GM21529 (cell line): ENCODE measurements at regions not wholly inside any gene's neighbourhood (a gene's known extent, or its start where the extent isn't known, plus 50 kb on each side); places are given as distances from the start of the nearest gene placed in this dataset.

Source experiments
- ATAC-seq: cut with Tn5 transposase; IDR thresholded peaks from one replicate; pipeline ENCODE4 v1.9.1; 2021; ENCODE audit not compliant: unreplicated experiment

DNA sequence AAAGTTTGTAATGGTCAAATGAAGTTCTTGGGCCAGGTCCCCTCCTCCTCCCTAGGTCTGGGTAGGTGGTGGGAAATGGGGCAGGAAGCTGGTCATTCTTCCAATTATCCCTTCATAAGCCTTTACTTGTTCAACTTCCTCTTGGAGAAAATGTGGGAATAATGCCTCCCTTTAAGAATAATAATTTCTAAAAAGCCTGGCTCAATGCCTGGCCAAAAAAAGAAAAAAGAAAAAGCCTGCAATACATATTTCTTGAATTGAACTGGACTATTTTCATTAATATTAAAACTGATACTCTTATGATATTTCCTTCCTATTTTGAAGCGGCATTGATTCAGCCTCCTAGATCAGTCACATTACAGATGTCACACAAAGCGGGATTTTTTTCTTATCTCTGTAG is 600.9 kb downstream of the CCDC171 start:
- no peak for ATAC-seq

DNA sequence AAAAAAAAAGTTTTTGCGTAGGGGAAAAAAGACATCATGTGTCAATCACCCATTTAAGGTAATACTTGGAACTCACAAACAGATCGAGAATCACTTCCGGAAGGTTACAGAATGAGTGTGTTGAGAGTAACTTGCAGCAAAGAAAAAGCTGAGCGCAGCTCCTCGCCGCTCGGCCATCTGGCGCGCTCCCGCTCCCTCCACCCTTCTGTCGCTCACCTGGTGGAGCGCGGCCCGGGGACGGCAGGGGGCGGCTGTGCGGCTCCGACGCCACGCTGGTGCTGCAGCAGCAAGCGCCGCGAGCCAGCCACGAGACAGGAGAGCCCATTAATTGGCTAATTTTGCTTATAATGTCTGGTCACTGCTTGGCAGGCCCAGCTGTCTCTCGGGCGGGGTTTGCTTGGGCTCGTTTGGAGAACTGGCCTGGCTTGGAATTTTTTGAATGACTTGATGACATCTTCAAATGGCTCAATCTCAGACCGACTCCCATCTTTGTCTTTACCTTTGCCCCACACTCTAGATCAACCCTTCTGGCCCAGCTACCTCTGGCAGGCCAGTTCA is 601.8 kb downstream of the CCDC171 start:
- ATAC-seq, result peak; percentile 58

DNA sequence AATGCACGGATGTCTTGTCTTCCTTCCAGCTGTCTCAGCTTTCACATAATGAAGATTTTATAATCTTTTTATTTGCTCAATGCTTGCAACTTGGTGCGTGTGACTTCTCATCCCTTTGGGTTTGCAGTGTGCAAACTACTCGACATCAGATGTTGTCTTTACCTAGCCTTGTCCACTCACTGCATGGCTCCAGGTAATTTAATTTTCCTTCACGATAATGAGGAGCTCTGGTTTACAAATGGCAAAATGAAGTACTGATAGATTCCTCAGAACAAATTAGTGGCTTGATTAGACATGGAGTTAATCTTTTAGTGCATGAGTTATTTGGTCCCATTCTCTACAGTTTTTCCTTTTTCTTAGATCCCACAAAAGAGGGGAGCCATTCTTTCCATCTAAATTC is 603.0 kb downstream of the CCDC171 start:
- ATAC-seq, result no peak

DNA sequence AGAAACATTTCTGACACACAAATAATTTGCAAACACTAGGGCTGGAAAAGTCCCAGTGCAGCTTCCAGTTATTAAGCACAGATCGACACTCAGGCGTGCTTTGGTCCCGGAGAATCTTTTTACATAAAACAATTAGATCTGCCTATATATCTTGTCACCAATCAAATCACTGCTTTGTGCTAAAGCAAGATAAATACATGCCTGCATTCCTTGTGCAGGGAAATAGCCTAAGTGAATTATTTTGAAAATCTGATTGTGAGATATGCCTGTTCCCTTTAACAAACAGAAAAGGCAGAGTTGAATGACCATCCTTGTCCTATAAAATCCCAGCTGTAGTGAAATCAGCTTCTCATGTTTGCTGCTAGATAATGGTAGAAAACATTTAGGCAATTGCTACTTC is 604.4 kb downstream of the CCDC171 start:
- ATAC-seq, result no peak

DNA sequence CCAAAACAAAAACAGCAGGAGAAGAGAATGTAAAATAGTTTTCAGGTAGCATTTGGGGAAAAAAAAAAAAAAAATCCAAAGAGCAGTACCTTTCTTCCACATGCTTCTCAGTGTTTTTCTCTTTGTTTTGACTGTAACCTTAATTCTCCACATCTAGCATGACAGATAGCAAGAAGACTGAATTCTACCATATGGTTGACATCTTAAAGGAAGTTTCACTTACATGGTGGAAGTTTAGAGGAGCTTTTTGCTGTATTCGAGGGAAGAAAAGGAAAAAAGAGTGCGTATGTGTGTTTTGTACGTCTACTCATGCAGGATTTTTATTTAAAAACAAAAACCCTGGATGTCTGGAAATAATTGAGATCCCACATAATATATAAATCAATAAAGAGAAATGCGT is 604.8 kb downstream of the CCDC171 start:
- ATAC-seq, result no peak

DNA sequence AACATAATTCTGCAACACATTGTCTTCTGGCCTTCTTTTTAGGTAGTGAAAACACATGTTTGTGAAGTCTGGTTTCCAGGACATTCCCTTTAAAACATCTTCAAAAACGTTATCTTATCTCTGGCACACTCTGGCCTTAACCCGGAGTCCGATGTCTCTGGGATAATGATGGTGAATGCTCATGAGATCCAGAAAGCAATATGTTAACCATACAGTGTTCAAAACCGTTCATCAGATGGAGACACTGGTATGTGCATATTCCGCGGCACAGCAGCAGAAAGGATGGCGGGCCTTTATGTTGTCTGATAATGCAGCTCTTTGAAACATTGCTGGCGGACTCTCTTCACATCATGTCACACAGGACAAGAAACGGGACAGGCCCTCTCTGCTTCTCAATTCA is 605.2 kb downstream of the CCDC171 start:
- no peak for ATAC-seq

DNA sequence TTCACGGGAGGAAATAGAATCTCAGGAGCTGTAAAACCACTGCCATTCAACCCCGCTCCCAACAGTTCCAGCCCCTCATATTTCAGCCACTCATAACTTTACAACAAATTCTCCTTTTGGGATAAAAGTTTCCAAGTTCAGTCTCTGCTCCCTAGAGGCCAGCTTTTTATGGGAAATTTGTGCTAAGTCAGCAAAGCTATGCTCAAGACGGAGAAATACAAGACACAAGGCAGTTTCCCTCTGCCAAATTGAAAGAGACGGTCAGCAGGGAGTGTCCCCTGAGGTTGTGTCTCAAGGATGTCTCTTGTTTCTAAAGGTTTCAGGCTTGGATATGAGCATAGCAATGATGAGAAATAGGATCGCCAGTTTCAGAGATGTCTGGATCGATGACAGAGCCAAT is 608.6 kb downstream of the CCDC171 start:
- ATAC-seq, result no peak

DNA sequence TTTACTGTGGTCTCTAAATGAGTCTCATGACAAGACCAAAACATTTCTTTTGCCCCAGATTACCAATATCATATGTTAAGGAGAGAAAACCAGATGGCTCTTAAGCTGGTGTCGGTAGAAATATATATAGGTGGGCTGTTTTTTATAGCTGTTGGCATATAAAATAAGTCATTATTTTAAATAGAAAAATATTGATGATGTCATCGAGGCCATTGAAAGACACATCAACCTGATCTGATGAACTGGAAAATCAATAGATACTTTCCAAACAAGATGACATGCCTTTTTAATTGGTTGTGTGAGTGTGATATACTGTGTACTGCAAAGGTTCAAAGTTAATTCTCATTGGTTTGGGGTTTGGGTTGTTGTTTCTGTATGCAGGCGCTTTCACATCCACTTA is 617.3 kb downstream of the CCDC171 start:
- no peak for ATAC-seq

DNA sequence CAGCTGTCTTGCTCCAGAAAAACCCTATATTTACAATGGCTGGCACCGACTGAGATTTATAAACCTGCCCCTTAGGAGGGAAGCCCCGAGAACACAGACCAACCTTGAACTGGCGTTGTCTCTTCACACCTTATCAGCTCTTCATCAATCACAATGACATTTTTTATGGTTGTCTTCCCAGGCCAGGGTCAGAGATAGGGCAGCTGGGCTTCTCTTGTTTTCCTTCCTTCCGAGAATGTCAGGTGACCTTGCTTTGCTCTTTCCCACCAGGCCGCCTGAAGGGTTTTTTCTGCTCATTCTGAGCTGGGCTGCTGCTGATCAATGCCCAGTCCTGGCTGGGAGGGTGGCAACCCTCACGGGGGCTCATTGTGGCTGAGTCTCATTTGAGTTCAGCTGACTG is 619.1 kb downstream of the CCDC171 start:
- ATAC-seq, result no peak

DNA sequence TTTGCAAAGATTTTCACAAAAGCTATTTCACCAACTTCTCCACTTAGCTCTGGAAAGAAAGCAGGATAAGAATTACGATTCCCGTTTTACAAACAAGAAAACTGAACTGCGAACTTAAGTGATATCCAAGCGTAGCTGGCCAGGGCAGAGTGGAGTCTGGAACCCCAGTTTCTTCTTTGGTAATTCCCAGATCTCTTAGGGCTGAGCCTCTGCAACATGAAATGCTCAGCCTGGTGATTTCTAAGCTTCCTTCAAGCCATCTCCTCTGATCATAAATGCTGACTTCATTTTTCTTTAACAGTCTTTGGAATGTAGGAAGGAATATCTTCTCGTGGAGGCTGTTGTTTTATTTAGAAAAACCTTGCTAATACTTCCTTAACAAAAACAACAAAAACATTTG is 620.0 kb downstream of the CCDC171 start:
- ATAC-seq, result no peak

DNA sequence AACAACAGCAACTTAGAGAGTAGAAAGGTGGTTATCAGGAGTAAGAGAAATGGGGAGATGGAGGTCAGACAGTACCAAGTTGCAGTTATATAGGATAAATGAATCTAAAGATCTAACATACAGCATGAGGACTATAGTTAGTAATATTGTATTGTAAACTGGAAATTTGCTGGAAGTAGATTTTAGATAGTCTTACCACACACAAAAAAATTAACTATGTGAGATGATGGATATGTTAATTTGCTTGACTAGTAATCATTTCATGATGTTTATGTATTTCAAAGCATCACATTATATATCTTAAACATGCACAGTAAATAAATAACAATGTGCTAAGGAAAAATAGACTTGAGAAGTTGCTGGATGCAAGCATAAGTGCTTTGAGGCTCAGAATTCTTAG is 622.1 kb downstream of the CCDC171 start:
- no peak for ATAC-seq

DNA sequence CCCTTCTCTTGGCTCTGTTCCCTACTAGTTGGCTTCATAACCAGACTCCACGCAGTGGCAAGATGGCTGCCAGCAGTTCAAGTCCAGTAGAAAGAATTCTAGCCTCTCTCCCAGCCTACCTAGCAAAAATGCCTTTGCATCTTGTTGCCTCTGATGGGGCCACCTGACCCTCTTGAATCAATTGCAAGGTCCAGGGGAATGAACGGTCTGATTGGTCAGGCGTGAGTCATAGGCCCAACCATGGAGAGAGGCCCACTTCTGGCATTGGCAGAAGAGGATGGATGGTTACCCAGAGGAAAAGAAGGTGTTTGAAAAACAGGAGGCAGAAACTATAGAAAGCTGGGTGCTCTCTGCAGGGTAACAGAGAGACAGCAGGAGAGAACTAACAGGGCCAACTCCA is 622.6 kb downstream of the CCDC171 start:
- no peak for ATAC-seq

DNA sequence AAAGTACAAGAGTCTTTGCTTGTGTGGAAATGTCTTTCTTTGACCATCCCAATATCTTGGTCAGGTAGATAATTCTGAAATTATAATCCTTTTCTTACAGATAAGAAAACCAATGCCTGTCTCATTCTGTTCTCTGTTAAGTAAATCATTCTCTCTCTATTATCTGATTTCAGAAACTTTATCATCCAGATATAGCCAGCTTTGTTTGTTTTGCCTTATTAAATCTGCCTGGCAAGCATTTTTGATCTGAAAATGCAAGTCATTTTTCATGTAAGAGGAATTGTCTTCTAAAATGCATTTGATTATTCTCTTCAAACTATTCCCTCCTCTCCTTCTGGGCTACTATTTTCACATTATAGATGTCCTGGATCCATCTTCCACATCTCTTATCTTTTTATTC is 625.5 kb downstream of the CCDC171 start:
- ATAC-seq, result no peak

DNA sequence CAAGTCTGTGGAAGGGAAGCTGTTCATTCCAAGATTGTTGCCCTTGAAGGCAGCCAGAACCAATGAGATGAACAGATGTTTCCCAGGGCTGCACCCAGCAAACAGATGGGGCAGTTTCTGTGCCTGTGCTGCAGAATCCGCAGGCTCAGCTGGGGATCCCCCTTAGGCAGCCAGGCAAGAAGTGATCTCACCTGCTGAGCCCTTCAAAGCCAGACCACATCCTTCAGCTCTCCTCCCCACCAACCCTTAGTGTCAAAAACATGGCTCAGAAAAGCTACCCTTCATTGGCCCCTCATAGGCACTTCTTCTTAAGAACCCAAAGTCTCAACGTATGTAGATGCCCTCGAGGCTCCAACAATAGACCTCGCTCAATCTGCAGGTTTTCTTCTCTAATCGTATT is 626.7 kb downstream of the CCDC171 start:
- ATAC-seq, result no peak

DNA sequence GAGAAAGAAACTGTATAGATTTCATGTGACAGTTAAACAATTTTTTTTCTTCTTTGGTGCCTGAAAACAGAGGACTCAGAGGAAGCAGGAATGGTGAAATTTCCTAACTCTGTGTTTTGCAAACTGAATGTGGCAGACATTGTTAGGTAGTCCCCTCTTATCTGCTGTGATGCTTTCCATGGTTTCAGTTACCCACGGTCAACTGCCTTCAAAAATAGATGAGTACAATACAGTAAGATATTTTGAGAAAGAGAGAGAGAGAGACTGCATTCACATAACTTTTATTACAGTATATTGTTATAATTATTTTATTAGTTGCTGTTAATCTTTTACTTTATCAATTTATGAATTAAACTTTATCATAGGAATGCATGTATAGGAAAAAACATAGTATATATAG is 627.2 kb downstream of the CCDC171 start:
- no peak for ATAC-seq

DNA sequence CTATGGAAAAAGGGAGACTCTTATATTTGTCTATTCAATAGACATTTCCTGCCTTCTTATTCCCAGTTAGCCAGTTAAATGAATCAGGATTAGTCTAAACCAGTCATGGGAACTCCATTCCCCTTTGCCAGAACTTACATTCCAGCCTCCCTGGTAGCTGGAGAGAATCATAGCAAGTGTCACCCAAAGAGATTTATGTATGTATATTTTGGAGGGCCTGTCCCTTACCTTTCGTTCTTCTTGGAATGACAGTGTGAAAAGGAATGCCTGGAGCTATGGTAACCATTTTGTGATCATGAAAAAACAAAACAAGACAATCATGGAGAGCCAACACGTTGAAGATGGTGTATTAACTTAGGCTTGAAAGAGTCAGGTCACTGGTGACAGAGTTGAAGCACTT is 627.7 kb downstream of the CCDC171 start:
- ATAC-seq, result no peak

DNA sequence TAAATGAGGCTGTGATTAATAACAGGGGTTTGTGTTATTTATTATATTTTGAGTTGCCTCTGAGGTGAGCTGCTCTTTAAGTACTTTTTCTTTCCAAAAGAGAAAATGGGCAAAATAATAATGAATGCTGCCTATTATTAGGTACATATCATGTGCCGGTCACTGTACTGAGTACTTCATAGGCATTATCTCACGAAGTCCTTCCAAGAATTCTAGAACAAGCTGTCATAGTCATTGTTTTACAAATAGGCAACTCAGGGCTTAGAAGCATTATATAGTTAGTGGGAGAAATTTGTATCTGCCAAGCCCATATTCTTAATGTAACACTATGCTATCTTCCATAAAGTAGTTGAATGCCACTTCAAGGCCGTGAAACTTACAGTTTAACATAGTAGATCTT is 628.7 kb downstream of the CCDC171 start:
- no peak for ATAC-seq

DNA sequence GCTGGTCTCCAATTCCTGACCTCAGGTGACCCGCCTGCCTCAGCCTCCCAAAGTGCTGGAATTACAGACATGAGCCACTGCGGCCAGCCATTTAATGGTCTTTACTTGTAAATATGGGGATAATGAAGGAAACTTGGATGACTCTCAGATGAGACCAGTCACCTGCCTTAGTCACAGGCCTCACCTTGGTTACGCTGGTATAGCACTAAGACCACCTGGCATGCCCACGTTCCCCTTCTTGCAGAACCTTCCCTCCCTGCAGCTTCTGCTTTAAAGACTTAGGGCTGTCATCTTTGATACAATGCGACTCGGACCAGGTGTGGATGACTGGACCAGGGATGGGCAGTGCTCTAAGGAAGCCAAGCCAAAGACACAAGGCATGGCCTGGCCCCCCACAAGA is 629.9 kb downstream of the CCDC171 start:
- ATAC-seq, result no peak

DNA sequence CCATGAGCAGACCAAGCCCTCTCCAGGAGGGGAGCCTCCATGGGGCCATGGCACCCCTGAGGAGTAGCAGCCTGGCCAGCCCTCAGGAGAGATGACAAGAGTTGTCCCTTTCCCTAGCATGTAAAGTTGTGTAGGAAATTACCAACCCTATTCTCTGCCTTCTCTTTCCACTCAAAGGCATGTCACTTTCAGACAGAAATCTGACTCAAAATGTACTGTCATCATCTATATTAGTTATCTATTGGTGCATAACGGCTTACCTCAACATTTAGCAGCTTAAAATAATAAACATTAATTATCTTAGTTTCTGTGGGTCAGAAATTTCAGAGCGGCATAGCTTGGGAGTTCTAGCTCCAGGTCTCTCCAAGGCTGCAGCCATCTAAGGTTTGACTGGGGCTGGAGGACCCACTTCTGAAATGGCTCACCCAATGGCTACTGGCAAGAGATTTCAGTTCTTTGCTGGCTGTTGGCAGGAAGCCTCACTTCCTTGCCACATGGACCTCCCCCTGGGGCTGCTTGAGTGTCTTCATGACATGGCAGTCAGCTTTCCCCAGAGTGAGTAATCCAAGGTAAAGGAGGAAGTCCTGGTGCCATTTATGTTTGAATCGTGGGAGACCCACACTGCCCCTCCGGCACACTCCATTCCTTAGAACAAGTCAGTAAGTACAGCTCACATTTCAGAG is 632.3 kb downstream of the CCDC171 start:
- ATAC-seq, result no peak

DNA sequence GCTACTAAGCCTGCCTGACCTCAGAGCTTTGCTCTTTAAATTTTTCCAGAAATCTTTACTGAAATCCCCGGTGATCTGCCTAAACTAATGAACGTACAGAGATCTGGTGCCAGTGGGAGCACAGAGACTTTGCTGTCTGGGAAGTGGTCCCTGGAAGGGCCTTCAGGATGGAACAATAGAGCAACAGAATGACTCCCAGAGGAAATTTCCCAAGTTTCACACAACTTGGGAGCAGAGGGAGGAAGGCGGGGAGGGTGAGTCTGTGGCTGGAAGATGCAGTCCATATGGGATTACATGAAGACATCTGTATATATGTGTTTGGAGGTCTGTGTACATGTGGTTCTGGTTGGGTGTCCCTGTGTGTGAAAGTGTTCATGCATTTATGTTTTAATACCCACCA is 638.3 kb downstream of the CCDC171 start:
- ATAC-seq, result no peak

DNA sequence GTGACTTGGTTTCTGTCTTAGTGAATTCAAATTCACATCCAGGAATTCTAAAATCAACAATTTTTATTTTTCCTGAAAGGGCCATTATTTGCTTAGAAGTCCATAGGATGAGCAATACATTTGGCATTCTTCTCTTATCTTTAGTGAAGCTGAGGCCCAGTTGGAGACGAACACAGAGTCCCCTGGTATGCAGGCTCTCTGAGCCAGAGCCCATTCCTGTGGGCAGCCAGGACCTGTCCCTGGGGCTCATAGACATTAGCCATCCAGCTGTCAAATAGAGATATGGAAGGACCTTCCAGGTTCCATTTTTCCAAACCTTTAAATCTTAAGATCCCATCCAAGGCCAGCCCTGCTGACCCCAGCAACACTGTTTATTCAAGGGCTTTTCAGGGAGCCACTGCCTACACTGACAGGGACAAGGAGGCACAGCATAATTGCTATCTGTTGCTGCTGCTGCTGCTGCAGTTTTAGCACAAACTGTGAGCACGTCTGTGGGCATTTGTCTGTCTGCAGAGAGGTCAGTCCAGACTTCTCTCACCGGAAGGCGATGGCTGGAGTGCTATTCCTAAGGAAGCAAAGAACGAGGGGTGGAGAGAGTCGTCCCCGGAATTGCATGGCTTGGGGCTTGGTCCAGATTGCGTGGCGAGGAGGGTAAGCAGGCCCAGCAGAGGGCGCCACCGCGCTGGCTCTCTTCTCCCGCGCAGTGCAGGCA is 639.0 kb downstream of the CCDC171 start:
- no peak for ATAC-seq

DNA sequence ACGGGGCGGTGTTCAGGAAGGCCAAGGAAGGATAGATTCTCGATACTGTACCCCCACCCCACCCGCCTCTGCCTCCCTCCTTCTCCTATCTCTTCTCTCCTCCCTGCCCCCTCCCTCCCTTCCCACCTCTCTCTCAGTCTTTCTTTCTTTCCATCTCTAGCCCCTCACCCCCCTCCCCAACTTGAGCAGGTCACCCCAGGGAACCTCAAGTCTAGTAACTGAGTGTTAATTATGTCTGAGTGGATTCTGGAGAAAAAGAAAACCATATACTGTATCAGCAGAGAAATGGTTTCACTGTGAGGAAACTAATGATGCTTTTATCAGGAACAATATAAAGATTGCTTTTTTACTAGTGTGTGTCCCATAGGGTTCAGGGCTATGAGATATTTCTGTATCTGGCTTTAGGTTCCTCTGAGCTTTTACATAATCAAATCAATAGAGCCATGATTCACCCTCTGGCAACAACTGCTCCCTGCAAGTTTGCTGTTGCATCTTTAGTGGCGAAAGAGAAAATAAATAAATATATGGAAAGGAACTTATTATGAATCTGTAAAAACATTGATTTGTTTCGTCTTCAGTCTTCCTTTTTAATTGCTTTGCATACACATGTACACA is 639.7 kb downstream of the CCDC171 start:
- ATAC-seq, result no peak
